Gastroesophageal sphincter (tissue), 3 donors: ENCODE measurements at regions not wholly inside any gene's neighbourhood (a gene's known extent, or its start where the extent isn't known, plus 50 kb on each side); places are given as distances from the start of the nearest gene placed in this dataset.

Experiments used
- EP300 ChIP-seq: sonication (generic); formaldehyde crosslinking; IDR thresholded peaks from one replicate; pipeline ENCODE4 v1.6.1; 2017; ENCODE audit warnings: antibody characterized with exemption, mild to moderate bottlenecking
- POLR2A ChIP-seq, 2 donors: fragments of 450-650 bp; IDR thresholded peaks; one replicate each; pipeline ENCODE4 v1.6.1; 2017; ENCODE audit warnings: antibody characterized with exemption in 2 of 2, mild to moderate bottlenecking in 2 of 2, moderate library complexity in 1 of 2
- POLR2AphosphoS5 ChIP-seq: sonication (generic); formaldehyde crosslinking; IDR thresholded peaks from one replicate; pipeline ENCODE4 v1.6.1; 2017; ENCODE audit warnings: antibody characterized with exemption
- TF ChIP-seq, protein P1 (sequence below), 4 experiments: fragments of 200-600 bp in 2 of 4; fragments of 450-650 bp in 2 of 4; sonication (generic) in 1 of 4; IDR thresholded peaks; one replicate each; pipeline ENCODE4 v1.5.1; 2017 to 2019; ENCODE audit warnings: antibody characterized with exemption in 4 of 4, mild to moderate bottlenecking in 2 of 4, moderate library complexity in 2 of 4

DNA sequence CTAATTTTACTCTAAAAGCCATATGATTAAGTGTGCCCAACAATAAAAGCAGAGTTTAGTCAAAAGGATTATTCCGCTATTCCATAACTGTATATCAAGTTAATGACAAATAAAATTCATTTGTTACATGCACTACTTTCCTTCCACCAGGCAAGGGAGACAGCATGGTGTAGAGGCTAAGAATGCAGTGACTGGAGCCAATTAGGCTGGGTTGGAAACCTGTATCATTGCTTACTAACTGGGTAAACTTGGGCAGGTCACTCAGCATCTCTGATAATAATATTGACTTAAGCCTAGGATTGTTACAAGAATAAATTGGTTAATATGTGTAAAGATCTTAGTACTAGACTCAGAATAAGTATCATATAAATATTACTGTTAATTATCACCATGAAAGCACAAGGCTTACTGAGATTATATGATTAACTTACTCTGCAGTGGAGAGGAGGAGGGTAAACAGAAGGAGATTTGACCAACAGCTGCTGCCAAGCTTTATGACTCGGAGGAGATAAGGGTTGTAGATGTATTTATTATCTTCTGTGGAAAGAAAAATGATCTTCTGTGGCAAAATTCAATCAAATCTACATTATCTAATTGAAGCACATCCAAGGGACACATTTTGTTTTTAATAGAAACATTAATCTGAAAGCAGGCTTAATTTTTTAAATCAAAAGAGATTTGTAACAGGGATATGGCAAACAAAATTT is 1459.9 kb downstream of the GRIK2 start:
- TF ChIP-seq POLR2A (IDR thresholded peaks at IDR 0.05), result no peak
- TF ChIP-seq POLR2AphosphoS5, result no peak
- TF ChIP-seq, protein P1, sequence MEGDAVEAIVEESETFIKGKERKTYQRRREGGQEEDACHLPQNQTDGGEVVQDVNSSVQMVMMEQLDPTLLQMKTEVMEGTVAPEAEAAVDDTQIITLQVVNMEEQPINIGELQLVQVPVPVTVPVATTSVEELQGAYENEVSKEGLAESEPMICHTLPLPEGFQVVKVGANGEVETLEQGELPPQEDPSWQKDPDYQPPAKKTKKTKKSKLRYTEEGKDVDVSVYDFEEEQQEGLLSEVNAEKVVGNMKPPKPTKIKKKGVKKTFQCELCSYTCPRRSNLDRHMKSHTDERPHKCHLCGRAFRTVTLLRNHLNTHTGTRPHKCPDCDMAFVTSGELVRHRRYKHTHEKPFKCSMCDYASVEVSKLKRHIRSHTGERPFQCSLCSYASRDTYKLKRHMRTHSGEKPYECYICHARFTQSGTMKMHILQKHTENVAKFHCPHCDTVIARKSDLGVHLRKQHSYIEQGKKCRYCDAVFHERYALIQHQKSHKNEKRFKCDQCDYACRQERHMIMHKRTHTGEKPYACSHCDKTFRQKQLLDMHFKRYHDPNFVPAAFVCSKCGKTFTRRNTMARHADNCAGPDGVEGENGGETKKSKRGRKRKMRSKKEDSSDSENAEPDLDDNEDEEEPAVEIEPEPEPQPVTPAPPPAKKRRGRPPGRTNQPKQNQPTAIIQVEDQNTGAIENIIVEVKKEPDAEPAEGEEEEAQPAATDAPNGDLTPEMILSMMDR (IDR thresholded peaks at IDR 0.05), result no peak
- TF ChIP-seq EP300, result no peak
